ENCODE measurements at regions not wholly inside any gene's neighbourhood (a gene's known extent, or its start where the extent isn't known, plus 50 kb on each side); places are given as distances from the start of the nearest gene placed in this dataset.

GRCh38 chr1:104884939-104885338 lies 1135.2 kb downstream of the AMY1C start:
- DNase-seq (ENCODE audit: low spot score) = no peak
- H3K4me3 ChIP-seq (ENCODE audit: low read depth, low read length, poor library complexity, severe bottlenecking) = no peak overlapping the region
- POLR2A ChIA-PET (ENCODE audit: low non-redundant PET) = no interaction called here
- H3K4me1 ChIP-seq (ENCODE audit: insufficient read depth, low read length, poor library complexity, severe bottlenecking) = no peaks in the 10 kb centered on the region
- H3K27me3 ChIP-seq (replicated peaks; ENCODE audit: insufficient read depth, low read depth, low read length, poor library complexity) = no peaks in the 10 kb centered on the region
- intact Hi-C loops (cut with micrococcal nuclease; ENCODE audit: unreplicated experiment) = no loop called here
- CTCF ChIA-PET = interaction anchor here (0.7 kb wide), 1 partner anchor 14 kb away, joined by 3 read pairs; no protein-coding TSS in a partner anchor
- TF ChIP-seq EZH2 (IDR thresholded peaks at IDR 0.05; ENCODE audit: borderline replicate concordance, low read depth, low read length, poor library complexity, severe bottlenecking) (no peak), CTCF (conservative IDR thresholded peaks at IDR 0.05; ENCODE audit: low read depth, low read length) (no peak)
- H3K9me3 ChIP-seq (ENCODE audit: low read depth, low read length, poor library complexity, severe bottlenecking) = no peaks in the 10 kb centered on the region
- no peaks in the 10 kb centered on the region for H3K36me3 ChIP-seq (ENCODE audit: insufficient read depth, low read length, poor library complexity, severe bottlenecking)
- H3K27ac ChIP-seq (ENCODE audit: low read depth, low read length, poor library complexity, severe bottlenecking) = no peak overlapping the region
- BruUV-seq (replicated peaks) = no TSS peak

GRCh38 chr1:104905322-104905721 lies 1155.6 kb downstream of the AMY1C start:
- Histone ChIP-seq H3K27me3 (replicated peaks; ENCODE audit: insufficient read depth, low read depth, low read length, poor library complexity) (no peaks in the 10 kb centered on the region), H3K27ac (ENCODE audit: low read depth, low read length, poor library complexity, severe bottlenecking) (no peak overlapping the region), H3K4me1 (ENCODE audit: insufficient read depth, low read length, poor library complexity, severe bottlenecking) (no peaks in the 10 kb centered on the region), H3K9me3 (ENCODE audit: low read depth, low read length, poor library complexity, severe bottlenecking) (no peaks in the 10 kb centered on the region), H3K4me3 (ENCODE audit: low read depth, low read length, poor library complexity, severe bottlenecking) (no peak overlapping the region), H3K36me3 (ENCODE audit: insufficient read depth, low read length, poor library complexity, severe bottlenecking) (no peaks in the 10 kb centered on the region)
- intact Hi-C loops (cut with micrococcal nuclease; ENCODE audit: unreplicated experiment) = no loop called here
- no peak for DNase-seq (ENCODE audit: low spot score)
- CTCF ChIA-PET = no interaction called here
- POLR2A ChIA-PET (ENCODE audit: low non-redundant PET) = no interaction called here
- no peak for TF ChIP-seq CTCF (conservative IDR thresholded peaks at IDR 0.05; ENCODE audit: low read depth, low read length)
- no peak for TF ChIP-seq EZH2 (IDR thresholded peaks at IDR 0.05; ENCODE audit: borderline replicate concordance, low read depth, low read length, poor library complexity, severe bottlenecking)
- no TSS peak for BruUV-seq (replicated peaks)

DNA sequence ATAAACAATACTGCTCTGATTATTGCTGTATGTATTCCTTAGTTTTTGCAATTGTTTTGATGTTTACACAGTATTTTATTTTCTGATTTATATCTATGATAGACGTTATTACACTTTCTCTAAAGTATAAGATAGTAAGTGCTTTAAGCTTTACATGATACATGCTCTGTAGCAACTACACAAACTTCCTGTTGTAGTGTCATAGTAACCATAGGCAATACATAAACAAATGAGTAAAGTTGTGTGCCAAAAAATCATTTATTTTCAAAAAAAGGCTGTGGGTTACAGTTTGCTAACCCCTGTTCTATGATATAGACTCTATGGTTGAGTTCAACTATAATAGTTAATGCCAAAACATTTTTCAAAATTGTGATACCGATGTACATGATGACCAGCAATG lies 1156.4 kb downstream of the AMY1C start:
- POLR2A ChIA-PET (ENCODE audit: low non-redundant PET) = no interaction called here
- CTCF ChIA-PET = no interaction called here

More for the DNA sequence above, 1156.4 kb downstream of the AMY1C start:
- H3K9me3 ChIP-seq (ENCODE audit: low read depth, low read length, poor library complexity, severe bottlenecking) = no peaks in the 10 kb centered on the region
- no peaks in the 10 kb centered on the region for H3K36me3 ChIP-seq (ENCODE audit: insufficient read depth, low read length, poor library complexity, severe bottlenecking)
- intact Hi-C loops (cut with micrococcal nuclease; ENCODE audit: unreplicated experiment) = no loop called here
- no peak overlapping the region for H3K27ac ChIP-seq (ENCODE audit: low read depth, low read length, poor library complexity, severe bottlenecking)
- no peaks in the 10 kb centered on the region for H3K4me1 ChIP-seq (ENCODE audit: insufficient read depth, low read length, poor library complexity, severe bottlenecking)
- no peaks in the 10 kb centered on the region for H3K27me3 ChIP-seq (replicated peaks; ENCODE audit: insufficient read depth, low read depth, low read length, poor library complexity)
- no TSS peak for BruUV-seq (replicated peaks)
- no peak for DNase-seq (ENCODE audit: low spot score)
- no peak overlapping the region for H3K4me3 ChIP-seq (ENCODE audit: low read depth, low read length, poor library complexity, severe bottlenecking)
- TF ChIP-seq EZH2 (IDR thresholded peaks at IDR 0.05; ENCODE audit: borderline replicate concordance, low read depth, low read length, poor library complexity, severe bottlenecking) (no peak), CTCF (conservative IDR thresholded peaks at IDR 0.05; ENCODE audit: low read depth, low read length) (no peak)

Data from A673 (cell line).